K562 (cell line): ENCODE measurements at regions not wholly inside any gene's neighbourhood (a gene's known extent, or its start where the extent isn't known, plus 50 kb on each side); places are given as distances from the start of the nearest gene placed in this dataset.

ENCODE experiments used
- CBX2 ChIP-seq: fragments of 200-600 bp; sonication (generic); IDR thresholded peaks from one replicate; pipeline ENCODE4 v1.6.1; 2012; ENCODE audit warnings: mild to moderate bottlenecking, low read length, inconsistent platforms; ENCODE audit not compliant: insufficient read depth, poor library complexity, severe bottlenecking
- CREM ChIP-seq: IDR thresholded peaks from 2 replicates; pipeline ENCODE4 v1.6.1; 2014; ENCODE audit warnings: antibody characterized with exemption, low read depth
- FOXJ2 ChIP-seq: fragments of 200-800 bp; sonication (Bioruptor generic); IDR thresholded peaks from 2 replicates; pipeline ENCODE4 v1.6.1; 2016; ENCODE audit warnings: missing genetic modification characterization, missing compliant biosample characterization
- GMEB1 ChIP-seq: fragments of 250-450 bp; sonication (Bioruptor Pico); IDR thresholded peaks from 2 replicates; pipeline ENCODE4 v1.4.0; 2020; ENCODE audit warnings: mild to moderate bottlenecking
- HINFP ChIP-seq: fragments of 450-650 bp; conservative IDR thresholded peaks from 2 replicates; pipeline ENCODE4 v1.6.1; 2016; ENCODE audit warnings: missing genetic modification characterization, low read depth, mild to moderate bottlenecking, control low read depth, missing compliant biosample characterization
- ID3 ChIP-seq, 2 experiments: fragments of 250-450 bp in 1 of 2; fragments of 450-650 bp in 1 of 2; sonication (Bioruptor Pico) in 1 of 2; IDR thresholded peaks; 2 replicates each; pipeline versions ENCODE4 v1.6.1 to v1.8.0; 2016 to 2021; ENCODE audit warnings: mild to moderate bottlenecking in 2 of 2, moderate library complexity in 2 of 2, missing compliant biosample characterization in 1 of 2, missing genetic modification characterization in 1 of 2
- ILF3 ChIP-seq: fragments of 450-650 bp; IDR thresholded peaks from 2 replicates; pipeline ENCODE4 v1.6.1; 2018; ENCODE audit warnings: antibody characterized with exemption, mild to moderate bottlenecking, moderate library complexity, borderline replicate concordance
- KLF16 ChIP-seq: IDR thresholded peaks from 2 replicates; pipeline ENCODE4 v1.6.1; 2016; ENCODE audit warnings: antibody characterized with exemption
- KLF6 ChIP-seq: fragments of 250-450 bp; sonication (Bioruptor Pico); IDR thresholded peaks from 2 replicates; pipeline ENCODE4 v1.4.0; 2020; ENCODE audit warnings: mild to moderate bottlenecking, moderate library complexity, borderline replicate concordance
- MITF ChIP-seq: IDR thresholded peaks from 2 replicates; pipeline ENCODE4 v1.6.1; 2014; ENCODE audit warnings: antibody characterized with exemption
- POLR2G ChIP-seq: fragments of 200-400 bp; formaldehyde crosslinking; IDR thresholded peaks from 2 replicates; pipeline ENCODE4 v1.6.1; 2017; ENCODE audit warnings: low read depth, mild to moderate bottlenecking, antibody characterized with exemption, low read length, moderate library complexity
- PTBP1 ChIP-seq: fragments of 200-400 bp; formaldehyde crosslinking; IDR thresholded peaks from 2 replicates; pipeline ENCODE4 v1.6.1; 2017; ENCODE audit warnings: low read depth, low read length
- PURB ChIP-seq: sonication (generic); formaldehyde crosslinking; IDR thresholded peaks from 2 replicates; pipeline ENCODE4 v1.9.0; 2021; ENCODE audit warnings: low read depth, mild to moderate bottlenecking, missing genetic modification reagents
- RBM34 ChIP-seq: fragments of 200-400 bp; formaldehyde crosslinking; IDR thresholded peaks from 2 replicates; pipeline ENCODE4 v1.6.1; 2018; ENCODE audit warnings: low read length, borderline replicate concordance; ENCODE audit not compliant: insufficient read depth
- SFPQ ChIP-seq: fragments of 200-400 bp; formaldehyde crosslinking; IDR thresholded peaks from 2 replicates; pipeline ENCODE4 v1.6.1; 2017; ENCODE audit warnings: mild to moderate bottlenecking, low read depth, low read length, moderate library complexity
- TBP ChIP-seq: optimal IDR thresholded peaks from 2 replicates; pipeline ENCODE3; 2011; ENCODE audit warnings: low read depth, low read length, improper control_type of control experiment
- ZBTB26 ChIP-seq: fragments of 450-650 bp; formaldehyde crosslinking; IDR thresholded peaks from 2 replicates; pipeline ENCODE4 v1.4.0; 2022; ENCODE audit warnings: missing genetic modification characterization
- ZNF143 ChIP-seq: sonication (generic); formaldehyde crosslinking; IDR thresholded peaks from 2 replicates; pipeline ENCODE4 v1.9.0; 2022; ENCODE audit warnings: mild to moderate bottlenecking, missing genetic modification reagents

- TF ChIP-seq POLR2G (no peak), ZBTB26 (no peak), PURB (CRISPR knock-in tag) (no peak), TBP (no peak), SFPQ (no peak), ID3 (CRISPR knock-in tag; IDR thresholded peaks at IDR 0.05) (no peak), ID3 (tag; IDR thresholded peaks at IDR 0.05) (no peak), MITF (no peak), HINFP (tag) (no peak), ZNF143 (CRISPR knock-in tag) (no peak), KLF6 (no peak), CBX2 (no peak), FOXJ2 (no peak), CREM (0 out of 2 replicates have a peak, but pooled peaks have one; percentile 27), GMEB1 (no peak), KLF16 (peak; percentile 43; the same call in 1 of the 2 replicates), PTBP1 (no peak), RBM34 (no peak), ILF3 (no peak)
Observed at GRCh38 chr17:33508215-33508614, 215.1 kb upstream of the ASIC2 start (continued).
